CD4-positive, CD25-positive, alpha-beta regulatory T cell (primary cell): ENCODE measurements at regions not wholly inside any gene's neighbourhood (a gene's known extent, or its start where the extent isn't known, plus 50 kb on each side); places are given as distances from the start of the nearest gene placed in this dataset.

Source experiments
- ATAC-seq, 2 donors: fragments of 150-1000 bp; cut with Tn5 transposase; one replicate each; pipeline ENCODE4 v1.10.0; 2021; ENCODE audit warnings: low read depth in 2 of 2, moderate number of reproducible peaks in 2 of 2, moderate library complexity in 1 of 2
- DNase-seq, 3 donors: peaks; one replicate each; pipeline versions ENCODE4 v3.0.0 to v3.0.0-alpha.2; 2012 to 2022; ENCODE audit warnings: mixed read lengths in 1 of 3
- H3K27ac ChIP-seq: one replicate; pipeline ENCODE4 v1.7.0; 2013; ENCODE audit warnings: mild to moderate bottlenecking, low read length; ENCODE audit not compliant: insufficient read depth, poor library complexity, severe bottlenecking
- H3K27me3 ChIP-seq: one replicate; pipeline ENCODE4 v1.7.0; 2013; ENCODE audit warnings: low read length; ENCODE audit not compliant: control insufficient read depth, insufficient read depth
- H3K36me3 ChIP-seq: one replicate; pipeline ENCODE4 v1.7.0; 2013; ENCODE audit warnings: mild to moderate bottlenecking, low read length, moderate library complexity; ENCODE audit not compliant: control insufficient read depth, insufficient read depth
- H3K4me1 ChIP-seq: 2 replicates; pipeline ENCODE4 v1.7.0; 2013; ENCODE audit warnings: mild to moderate bottlenecking, low read length; ENCODE audit not compliant: insufficient read depth, control insufficient read depth, poor library complexity, severe bottlenecking
- H3K4me3 ChIP-seq: one replicate; pipeline ENCODE4 v1.7.0; 2013; ENCODE audit warnings: low read depth, mild to moderate bottlenecking, low read length, moderate library complexity
- H3K9me3 ChIP-seq, 2 experiments: 1 replicate in 1 of 2; 2 replicates in 1 of 2; pipeline ENCODE4 v1.7.0; 2013; ENCODE audit warnings: low read length in 2 of 2, mild to moderate bottlenecking in 1 of 2, moderate library complexity in 1 of 2; ENCODE audit not compliant: control insufficient read depth in 2 of 2
- H3K27ac Mint-ChIP-seq, 3 donors: one replicate each; pipeline ENCODE4 v1.8.0; 2020 to 2022; ENCODE audit warnings: mild to moderate bottlenecking in 3 of 3, mixed read lengths in 3 of 3, moderate library complexity in 2 of 3
- H3K27me3 Mint-ChIP-seq: one replicate; pipeline ENCODE4 v1.8.0; 2022; ENCODE audit warnings: mild to moderate bottlenecking, mixed read lengths
- H3K36me3 Mint-ChIP-seq: one replicate; pipeline ENCODE4 v1.8.0; 2020; ENCODE audit warnings: mixed read lengths
- H3K4me1 Mint-ChIP-seq, 4 donors: one replicate each; pipeline ENCODE4 v1.8.0; 2020 to 2022; ENCODE audit warnings: mixed read lengths in 4 of 4, mild to moderate bottlenecking in 1 of 4
- H3K4me3 Mint-ChIP-seq, 4 donors: one replicate each; pipeline ENCODE4 v1.8.0; 2020 to 2022; ENCODE audit warnings: mild to moderate bottlenecking in 4 of 4, mixed read lengths in 4 of 4, moderate library complexity in 3 of 4
- H3K9me3 Mint-ChIP-seq, 7 donors: one replicate each; pipeline ENCODE4 v1.8.0; 2020 to 2022; ENCODE audit warnings: mixed read lengths in 7 of 7, mild to moderate bottlenecking in 3 of 7, moderate library complexity in 2 of 7

- H3K27ac ChIP-seq = no peak overlapping the region
- no peaks in the 10 kb centered on the region for H3K4me1 ChIP-seq
- H3K27me3 ChIP-seq = peaks cover 3% of the 10 kb centered on the region
- Mint-ChIP-seq H3K27me3 (peaks cover 8% of the 10 kb centered on the region), H3K36me3 (no peaks in the 10 kb centered on the region), H3K27ac (no peak overlapping the region), H3K4me3 (no peak overlapping the region), H3K9me3 (peaks cover 0 to 8% (median 0%) of the 10 kb centered on the region in 7 donors), H3K4me1 (no peaks in the 10 kb centered on the region)
- no peak for DNase-seq
- no peaks in the 10 kb centered on the region for H3K9me3 ChIP-seq
- no peak overlapping the region for H3K4me3 ChIP-seq
- no peak for ATAC-seq
- no peaks in the 10 kb centered on the region for H3K36me3 ChIP-seq
Measured at GRCh38 chr10:128879441-128880140, 587.5 kb upstream of the MGMT start.

DNA sequence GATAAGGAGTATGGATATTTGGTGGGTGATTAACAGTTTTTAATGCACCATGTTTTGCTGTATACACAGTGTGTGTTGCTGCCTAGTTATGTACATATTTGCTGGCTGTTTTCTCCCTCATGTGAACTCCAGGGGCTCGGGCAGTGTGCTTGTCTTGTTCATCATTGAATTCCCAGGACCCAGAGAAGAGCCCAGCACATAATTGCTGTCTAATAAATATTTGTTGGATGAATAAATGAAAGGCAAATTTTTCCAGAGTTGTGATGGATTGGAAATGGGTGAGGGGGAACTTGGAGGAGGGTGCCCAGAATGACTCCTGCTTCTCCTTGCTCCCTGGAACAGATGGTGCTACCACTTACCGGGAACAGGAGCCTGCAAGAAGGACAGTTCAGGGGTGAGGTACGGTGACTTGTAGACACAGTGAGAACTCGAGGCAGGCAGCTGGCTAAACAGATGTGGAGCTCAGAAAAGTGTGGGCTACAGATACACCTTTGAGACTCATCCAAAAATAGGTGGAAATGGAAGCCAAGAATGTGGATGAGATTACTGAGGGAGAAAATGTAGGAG is 586.8 kb upstream of the MGMT start:
- H3K27ac Mint-ChIP-seq = no peak overlapping the region
- ATAC-seq = no peak
- Histone ChIP-seq H3K36me3 (no peaks in the 10 kb centered on the region), H3K27me3 (peaks cover 1% of the 10 kb centered on the region), H3K9me3 (no peaks in the 10 kb centered on the region), H3K4me1 (no peaks in the 10 kb centered on the region), H3K27ac (no peak overlapping the region), H3K4me3 (no peak overlapping the region)
- no peaks in the 10 kb centered on the region for H3K4me1 Mint-ChIP-seq
- no peak overlapping the region for H3K4me3 Mint-ChIP-seq
- H3K27me3 Mint-ChIP-seq = peaks cover 8% of the 10 kb centered on the region
- no peaks in the 10 kb centered on the region for H3K36me3 Mint-ChIP-seq
- DNase-seq = no peak
- peaks cover 0 to 8% (median 0%) of the 10 kb centered on the region in 7 donors for H3K9me3 Mint-ChIP-seq

DNA sequence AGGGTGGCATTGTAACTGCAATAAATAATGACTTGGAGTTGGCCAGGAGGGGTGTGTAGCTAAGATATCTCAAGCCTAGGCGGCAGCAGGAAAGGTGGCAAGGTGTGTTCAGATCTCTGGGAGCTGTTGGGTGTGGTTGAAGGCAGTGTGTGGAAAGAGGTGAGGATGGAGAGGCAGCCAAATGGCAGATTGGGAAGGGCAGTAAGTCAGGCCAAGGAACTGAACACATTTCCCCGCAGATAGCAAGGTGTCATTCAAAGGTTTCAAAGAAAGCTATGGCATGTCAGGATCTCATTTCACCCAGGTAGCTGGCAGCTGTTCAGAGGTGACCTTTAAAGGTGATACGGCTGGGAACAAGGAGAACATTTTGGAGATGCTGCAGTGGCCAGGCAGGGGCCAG is 586.0 kb upstream of the MGMT start:
- no peaks in the 10 kb centered on the region for H3K4me1 Mint-ChIP-seq
- no peaks in the 10 kb centered on the region for H3K36me3 Mint-ChIP-seq
- H3K9me3 Mint-ChIP-seq = peaks cover 0 to 7% (median 0%) of the 10 kb centered on the region in 7 donors
- no peak overlapping the region for H3K27ac Mint-ChIP-seq
- no peaks in the 10 kb centered on the region for H3K9me3 ChIP-seq
- H3K4me3 Mint-ChIP-seq = no peak overlapping the region
- H3K4me1 ChIP-seq = no peaks in the 10 kb centered on the region
- peaks cover 8% of the 10 kb centered on the region for H3K27me3 Mint-ChIP-seq
- DNase-seq (no peak), ATAC-seq (no peak)
- no peak overlapping the region for H3K4me3 ChIP-seq
- no peak overlapping the region for H3K27ac ChIP-seq
- H3K36me3 ChIP-seq = no peaks in the 10 kb centered on the region
- no peaks in the 10 kb centered on the region for H3K27me3 ChIP-seq

DNA sequence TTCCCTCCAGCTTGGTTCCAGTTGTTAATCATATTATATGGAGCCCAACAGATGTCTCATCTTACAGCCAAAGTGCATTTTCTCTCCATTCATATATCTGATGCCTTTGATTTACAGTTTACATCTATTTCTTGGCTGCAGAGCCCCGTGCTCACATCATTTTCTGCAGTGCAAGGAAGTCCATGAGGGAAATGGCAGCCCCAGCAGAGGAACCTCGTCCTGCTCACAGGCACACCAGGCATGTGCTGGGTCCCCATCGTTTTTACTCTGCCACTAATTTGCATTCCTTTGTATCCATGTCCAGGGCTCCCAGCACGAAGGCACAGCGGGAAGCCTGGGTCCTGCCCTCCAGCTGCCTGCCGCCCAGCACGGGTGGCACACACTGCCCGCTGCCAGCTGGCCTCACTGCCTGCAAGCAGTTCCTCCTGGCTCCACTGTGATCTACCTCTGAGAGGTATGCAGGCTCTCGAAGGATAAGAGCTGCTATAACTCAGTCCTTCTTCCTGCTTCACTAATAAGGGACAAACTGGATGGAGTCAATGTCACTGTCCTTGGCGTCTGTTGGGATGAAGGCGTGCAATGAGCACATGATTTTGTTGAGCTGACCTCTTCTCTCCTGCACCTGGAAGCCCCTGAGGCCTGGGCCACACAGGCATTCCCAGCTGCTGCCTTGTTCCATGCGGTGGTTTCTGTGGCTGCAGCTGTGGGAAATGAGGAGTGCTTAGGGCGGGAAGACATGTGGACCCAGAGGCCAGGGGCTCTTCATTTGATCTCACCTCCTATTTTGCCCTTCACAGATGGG is 583.6 kb upstream of the MGMT start:
- Histone ChIP-seq H3K27ac (no peak overlapping the region), H3K4me3 (no peak overlapping the region), H3K9me3 (no peaks in the 10 kb centered on the region), H3K27me3 (no peaks in the 10 kb centered on the region), H3K36me3 (no peaks in the 10 kb centered on the region), H3K4me1 (no peaks in the 10 kb centered on the region)
- H3K36me3 Mint-ChIP-seq = no peaks in the 10 kb centered on the region
- no peak overlapping the region for H3K27ac Mint-ChIP-seq
- no peak overlapping the region for H3K4me3 Mint-ChIP-seq
- ATAC-seq (no peak), DNase-seq (no peak)
- H3K27me3 Mint-ChIP-seq = peaks cover 7% of the 10 kb centered on the region
- no peaks in the 10 kb centered on the region for H3K4me1 Mint-ChIP-seq
- H3K9me3 Mint-ChIP-seq = peaks cover 0 to 8% (median 3%) of the 10 kb centered on the region in 7 donors

GRCh38 chr10:128884033-128884425 is 583.0 kb upstream of the MGMT start:
- Mint-ChIP-seq H3K27me3 (peaks cover under 1% of the 10 kb centered on the region), H3K27ac (no peak overlapping the region), H3K9me3 (peaks cover 0 to 13% (median 3%) of the 10 kb centered on the region in 7 donors), H3K36me3 (no peaks in the 10 kb centered on the region), H3K4me3 (no peak overlapping the region), H3K4me1 (no peaks in the 10 kb centered on the region)
- Histone ChIP-seq H3K9me3 (peaks cover 0 to 3% of the 10 kb centered on the region in 2 experiments), H3K36me3 (no peaks in the 10 kb centered on the region), H3K27ac (no peak overlapping the region), H3K4me3 (no peak overlapping the region), H3K4me1 (no peaks in the 10 kb centered on the region), H3K27me3 (no peaks in the 10 kb centered on the region)
- no peak for DNase-seq
- ATAC-seq = no peak

- Histone ChIP-seq H3K27me3 (no peaks in the 10 kb centered on the region), H3K27ac (no peak overlapping the region), H3K36me3 (no peaks in the 10 kb centered on the region), H3K4me3 (no peak overlapping the region), H3K4me1 (no peaks in the 10 kb centered on the region), H3K9me3 (peaks cover 0 to 4% of the 10 kb centered on the region in 2 experiments)
- Mint-ChIP-seq H3K4me1 (no peaks in the 10 kb centered on the region), H3K36me3 (no peaks in the 10 kb centered on the region), H3K27me3 (no peaks in the 10 kb centered on the region), H3K9me3 (peaks cover 0 to 13% (median 3%) of the 10 kb centered on the region in 7 donors), H3K27ac (no peak overlapping the region), H3K4me3 (no peak overlapping the region)
- ATAC-seq (no peak), DNase-seq (no peak)
Measured at GRCh38 chr10:128884496-128885072, 582.5 kb upstream of the MGMT start.

DNA sequence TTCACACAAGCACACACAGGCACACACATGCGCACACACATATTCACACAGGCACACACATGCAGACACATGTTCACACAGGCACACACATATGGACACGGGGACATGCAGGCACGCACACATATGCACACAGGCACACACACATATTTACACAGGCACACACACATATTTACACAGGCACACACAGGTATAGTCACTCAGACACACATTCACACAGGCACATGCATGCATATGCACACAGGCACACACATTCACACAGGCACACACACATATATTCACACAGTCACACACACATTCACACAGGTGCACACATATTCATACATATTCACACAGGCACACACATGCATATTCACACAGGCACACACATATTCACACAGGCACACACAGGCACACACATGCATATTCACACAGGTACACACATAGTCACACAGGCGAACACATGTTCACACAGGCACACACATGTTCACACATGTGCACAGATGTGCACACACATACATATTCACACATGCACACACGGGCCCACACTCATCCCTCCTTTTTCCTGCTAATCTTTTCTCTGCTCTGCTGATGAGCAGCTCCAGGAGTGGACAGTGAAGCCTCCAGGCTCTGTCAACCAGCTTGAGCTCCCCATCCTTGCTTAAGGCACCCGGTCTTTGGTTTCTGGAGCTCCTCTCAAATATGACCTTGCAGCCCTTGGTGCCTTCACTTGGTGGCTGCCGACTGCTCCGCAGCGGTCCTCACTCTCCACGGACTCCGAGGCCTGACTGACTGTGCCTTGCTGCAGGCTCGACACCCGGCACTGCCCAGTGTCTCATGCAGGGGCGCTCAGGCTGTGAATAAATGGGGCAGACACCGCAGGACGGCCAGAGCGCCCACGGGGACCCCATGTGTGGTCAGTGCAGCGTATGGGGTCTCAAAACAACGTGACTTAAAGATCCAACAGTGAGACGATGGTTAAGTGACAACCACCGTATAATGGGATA is 581.2 kb upstream of the MGMT start:
- no peak for ATAC-seq
- no peak overlapping the region for H3K27ac ChIP-seq

More for the DNA sequence above, 581.2 kb upstream of the MGMT start:
- H3K27me3 ChIP-seq = no peaks in the 10 kb centered on the region
- H3K36me3 Mint-ChIP-seq = no peaks in the 10 kb centered on the region
- H3K36me3 ChIP-seq = no peaks in the 10 kb centered on the region
- DNase-seq = no peak
- peaks cover 0 to 4% of the 10 kb centered on the region in 2 experiments for H3K9me3 ChIP-seq
- no peaks in the 10 kb centered on the region for H3K4me1 Mint-ChIP-seq
- no peak overlapping the region for H3K27ac Mint-ChIP-seq
- no peaks in the 10 kb centered on the region for H3K27me3 Mint-ChIP-seq
- no peak overlapping the region for H3K4me3 ChIP-seq
- H3K4me3 Mint-ChIP-seq = no peak overlapping the region
- H3K9me3 Mint-ChIP-seq = peaks cover under 1 to 13% (median 3%) of the 10 kb centered on the region in 7 donors
- H3K4me1 ChIP-seq = no peaks in the 10 kb centered on the region
